OCI-LY1 (cell line): ENCODE measurements at regions not wholly inside any gene's neighbourhood (a gene's known extent, or its start where the extent isn't known, plus 50 kb on each side); places are given as distances from the start of the nearest gene placed in this dataset.
A peak's percentile ranks its signal among the peaks of the same experiment; 100 is the strongest.

Experiments used
- H2AFZ ChIP-seq: fragments of 200-600 bp; sonication (generic), shearing (Covaris generic); 2 replicates; pipeline ENCODE4 v1.6.0; 2014; ENCODE audit warnings: antibody characterized with exemption, mild to moderate bottlenecking, low read length
- H3F3A ChIP-seq: fragments of 200-600 bp; sonication (generic), shearing (Covaris generic); 2 replicates; pipeline ENCODE4 v1.6.0; 2014; ENCODE audit warnings: mild to moderate bottlenecking, antibody characterized with exemption, low read length, moderate library complexity; ENCODE audit not compliant: insufficient read depth
- H3K27ac ChIP-seq: fragments of 200-600 bp; sonication (generic); 2 replicates; pipeline ENCODE4 v1.5.1; 2014; ENCODE audit warnings: low read length, mixed run types, mild to moderate bottlenecking, low read depth; ENCODE audit not compliant: poor library complexity, severe bottlenecking
- H3K27me3 ChIP-seq: fragments of 200-600 bp; sonication (generic); 2 replicates; pipeline ENCODE4 v1.6.0; 2014; ENCODE audit warnings: antibody characterized with exemption, mild to moderate bottlenecking, low read length, moderate library complexity; ENCODE audit not compliant: insufficient read depth
- H3K36me3 ChIP-seq: fragments of 200-600 bp; sonication (generic); 2 replicates; pipeline ENCODE4 v1.6.1; 2014; ENCODE audit warnings: mild to moderate bottlenecking, antibody characterized with exemption, low read length, moderate library complexity, mixed read lengths; ENCODE audit not compliant: insufficient read depth
- H3K4me1 ChIP-seq: fragments of 200-600 bp; sonication (generic); 2 replicates; pipeline ENCODE4 v1.5.1; 2014; ENCODE audit warnings: mild to moderate bottlenecking, low read length, moderate library complexity; ENCODE audit not compliant: insufficient read depth, severe bottlenecking
- H3K4me2 ChIP-seq: fragments of 200-600 bp; sonication (generic), shearing (Covaris generic); 2 replicates; pipeline ENCODE4 v1.6.1; 2014; ENCODE audit warnings: low read length
- H3K4me3 ChIP-seq: fragments of 200-600 bp; sonication (generic); 2 replicates; pipeline ENCODE4 v1.5.1; 2014; ENCODE audit warnings: low read length, low read depth, mild to moderate bottlenecking, mixed read lengths; ENCODE audit not compliant: poor library complexity, severe bottlenecking
- H3K79me2 ChIP-seq: fragments of 200-600 bp; shearing (Covaris generic); 2 replicates; pipeline ENCODE4 v1.6.1; 2016; ENCODE audit warnings: mixed run types, low read length, mixed read lengths; ENCODE audit not compliant: insufficient read depth
- H3K9ac ChIP-seq: fragments of 200-600 bp; sonication (generic), shearing (Covaris generic); 2 replicates; pipeline ENCODE4 v1.6.1; 2014; ENCODE audit warnings: mild to moderate bottlenecking, low read length, mixed read lengths
- H3K9me2 ChIP-seq: fragments of 200-600 bp; sonication (generic), shearing (Covaris generic); 2 replicates; pipeline ENCODE4 v1.6.1; 2014; ENCODE audit warnings: low read depth, mild to moderate bottlenecking, low read length, mixed read lengths
- H3K9me3 ChIP-seq: fragments of 200-600 bp; shearing (Covaris generic); 2 replicates; pipeline ENCODE4 v1.6.1; 2014; ENCODE audit warnings: low read length, mixed read lengths
- H4K20me1 ChIP-seq: fragments of 200-600 bp; sonication (generic), shearing (Covaris generic); 2 replicates; pipeline ENCODE4 v1.6.0; 2016; ENCODE audit warnings: mild to moderate bottlenecking, low read length; ENCODE audit not compliant: insufficient read depth
- CTCF ChIP-seq: fragments of 200-600 bp; sonication (generic), shearing (Covaris generic); IDR thresholded peaks from 2 replicates; pipeline ENCODE4 v1.5.1; 2017; ENCODE audit warnings: mild to moderate bottlenecking, antibody characterized with exemption, low read length, moderate library complexity, mixed read lengths
- EZH2 ChIP-seq: fragments of 200-600 bp; sonication (generic), shearing (Covaris generic); IDR thresholded peaks from 2 replicates; pipeline ENCODE4 v1.8.0; 2017; ENCODE audit warnings: borderline replicate concordance, mixed run types, mild to moderate bottlenecking, antibody characterized with exemption, low read length, moderate library complexity, mixed read lengths

DNA sequence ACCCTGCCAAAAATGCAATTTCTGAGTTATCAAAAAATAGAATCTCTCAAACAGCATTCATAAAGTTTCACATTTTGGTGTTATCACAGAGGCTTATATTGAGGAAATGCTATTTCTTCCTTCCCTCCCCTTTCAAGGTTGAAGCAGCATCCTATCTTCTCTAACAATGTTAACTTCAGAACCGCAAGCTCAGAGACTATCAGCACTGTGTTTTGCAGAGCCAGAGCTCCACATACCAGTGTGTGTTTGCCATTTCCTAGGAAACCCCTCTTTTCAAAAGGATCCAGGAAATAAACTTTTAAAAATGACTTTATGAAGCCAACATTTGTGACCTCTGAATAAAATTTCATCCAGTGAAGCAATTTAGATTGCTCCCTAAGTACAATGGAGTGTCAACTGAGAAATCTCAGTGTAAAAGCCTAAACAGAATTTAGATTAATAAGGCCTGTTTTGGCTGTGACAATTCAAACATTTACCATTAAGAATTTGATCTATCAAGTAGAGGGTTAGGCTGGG is 332.6 kb downstream of the NOVA1 start:
- no peaks in the 10 kb centered on the region for H3K36me3 ChIP-seq
- TF ChIP-seq CTCF (no peak), EZH2 (no peak)
- H3F3A ChIP-seq = no peaks in the 10 kb centered on the region
- H3K79me2 ChIP-seq = no peaks in the 10 kb centered on the region
- no peaks in the 10 kb centered on the region for H3K9me2 ChIP-seq
- no peak overlapping the region for H2AFZ ChIP-seq
- H4K20me1 ChIP-seq = no peaks in the 10 kb centered on the region
- H3K9ac ChIP-seq = no peak overlapping the region
- no peaks in the 10 kb centered on the region for H3K27me3 ChIP-seq
- H3K9me3 ChIP-seq = no peaks in the 10 kb centered on the region
- no peak overlapping the region for H3K4me3 ChIP-seq
- H3K4me1 ChIP-seq = no peaks in the 10 kb centered on the region
- H3K27ac ChIP-seq = no peak overlapping the region
- H3K4me2 ChIP-seq = no peak overlapping the region

DNA sequence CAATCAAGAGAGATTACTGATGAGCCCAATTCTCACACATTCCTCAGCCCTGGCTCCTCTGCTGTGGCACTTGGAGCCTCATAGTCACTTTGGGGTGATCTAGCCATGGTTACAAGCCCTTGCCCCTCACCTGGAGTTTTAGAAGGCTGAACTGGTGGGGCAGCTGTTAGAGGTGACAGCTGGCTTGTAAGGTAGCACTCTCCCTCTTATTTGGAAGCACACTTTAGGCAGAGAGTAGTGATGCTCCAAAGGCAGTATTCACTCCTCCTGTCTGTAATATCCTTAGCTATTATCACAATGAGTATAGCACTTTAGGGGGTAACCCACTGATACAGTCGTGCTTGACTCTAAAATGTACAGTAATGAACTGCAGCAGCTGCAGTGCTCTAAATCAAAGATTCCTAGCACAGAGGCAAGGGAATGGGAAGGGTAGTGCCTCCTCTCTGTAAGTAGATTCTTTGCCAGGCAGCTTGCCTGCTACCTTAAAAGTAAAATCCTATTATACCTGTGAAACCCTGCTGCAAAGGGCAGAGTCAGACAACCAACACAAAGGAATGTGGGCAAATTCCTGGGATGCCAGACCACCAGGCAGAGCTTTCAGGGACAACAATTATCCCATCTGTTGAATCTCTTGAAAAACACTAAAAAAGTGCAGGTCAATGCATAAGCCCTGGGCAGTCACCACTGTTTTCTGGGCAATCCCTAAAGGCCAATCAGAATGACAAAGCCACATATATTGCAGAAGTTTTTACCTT is 336.3 kb downstream of the NOVA1 start:
- Histone ChIP-seq H3K27ac (no peak overlapping the region), H3K9me2 (no peaks in the 10 kb centered on the region), H3F3A (no peaks in the 10 kb centered on the region), H3K9ac (no peak overlapping the region), H3K9me3 (no peaks in the 10 kb centered on the region), H3K36me3 (no peaks in the 10 kb centered on the region), H2AFZ (no peak overlapping the region), H3K4me1 (no peaks in the 10 kb centered on the region), H3K4me3 (no peak overlapping the region), H3K4me2 (no peak overlapping the region), H3K79me2 (no peaks in the 10 kb centered on the region), H4K20me1 (no peaks in the 10 kb centered on the region), H3K27me3 (no peaks in the 10 kb centered on the region)
- TF ChIP-seq EZH2 (no peak), CTCF (no peak)

- no peaks in the 10 kb centered on the region for H3K4me1 ChIP-seq
- no peaks in the 10 kb centered on the region for H3K36me3 ChIP-seq
- no peak overlapping the region for H3K9ac ChIP-seq
- no peaks in the 10 kb centered on the region for H3K9me2 ChIP-seq
- H2AFZ ChIP-seq = no peak overlapping the region
- peak; percentile 16; the same call in 1 of the 2 replicates for TF ChIP-seq CTCF
- no peak for TF ChIP-seq EZH2
- H4K20me1 ChIP-seq = no peaks in the 10 kb centered on the region
- H3K4me2 ChIP-seq = no peak overlapping the region
- no peaks in the 10 kb centered on the region for H3F3A ChIP-seq
- no peaks in the 10 kb centered on the region for H3K79me2 ChIP-seq
- H3K9me3 ChIP-seq = no peaks in the 10 kb centered on the region
- no peaks in the 10 kb centered on the region for H3K27me3 ChIP-seq
- H3K27ac ChIP-seq = no peak overlapping the region
- no peak overlapping the region for H3K4me3 ChIP-seq
Measured at GRCh38 chr14:26255213-26255612, 342.6 kb downstream of the NOVA1 start.
